Skeletal muscle cell (primary cell): ENCODE measurements at regions not wholly inside any gene's neighbourhood (a gene's known extent, or its start where the extent isn't known, plus 50 kb on each side); places are given as distances from the start of the nearest gene placed in this dataset.
"Not testable (repeated sequence)": the region's sequence is repeated elsewhere in the genome, so short reads cannot be mapped to it uniquely, and the experiment has no call there.

Experiments used
- DNase-seq: peaks from one replicate; pipeline ENCODE4 v3.0.0-alpha.2; 2010; ENCODE audit warnings: low read depth
- H3K4me3 ChIP-seq: 2 replicates; pipeline ENCODE4 v1.5.1; 2011; ENCODE audit warnings: low read depth, mild to moderate bottlenecking, control low read depth, low read length, moderate library complexity

- peak; percentile 39 for DNase-seq
- no peak overlapping the region for H3K4me3 ChIP-seq
These were observed 68.5 kb downstream of the TMCO5A start for GRCh38 chr15:38002883-38003477.

DNA sequence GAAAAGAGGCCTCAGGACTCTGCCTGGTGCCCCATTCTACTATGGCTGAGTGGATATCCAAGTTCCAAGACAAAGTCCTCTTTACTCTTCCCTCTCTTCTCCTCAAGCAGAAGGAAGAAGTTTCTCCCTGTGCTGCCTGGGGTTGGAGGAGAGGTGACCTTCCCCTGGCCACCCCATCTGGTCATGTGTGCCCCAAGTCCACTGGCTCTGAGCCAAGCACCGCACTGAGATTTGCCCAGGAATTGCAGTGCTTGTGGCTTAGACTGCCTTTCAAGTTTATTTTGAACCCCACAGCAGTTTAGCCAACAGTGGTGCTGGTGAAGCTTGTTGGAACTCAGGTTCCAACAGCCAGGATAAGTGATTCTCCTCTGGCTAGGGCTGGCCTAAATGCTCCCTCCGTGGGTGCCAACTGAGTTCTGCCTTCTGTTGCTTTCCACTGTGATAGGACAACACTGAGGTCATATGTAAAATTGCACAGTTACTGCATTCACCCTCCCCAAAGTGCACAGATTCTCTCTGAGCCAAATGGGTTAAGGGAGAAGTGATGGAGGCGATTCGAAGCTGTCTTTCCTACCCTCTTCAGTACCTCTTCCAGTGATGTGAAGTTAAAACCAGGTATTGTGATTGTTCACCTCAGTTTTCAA, 69.9 kb downstream of the TMCO5A start:
- H3K4me3 ChIP-seq: no peak overlapping the region
- no peak for DNase-seq

- DNase-seq: no peak
- H3K4me3 ChIP-seq: no peak overlapping the region
These were observed 71.7 kb downstream of the TMCO5A start for GRCh38 chr15:38005953-38006808.

- no peak for DNase-seq
- H3K4me3 ChIP-seq: no peak overlapping the region
These were observed 76.0 kb downstream of the TMCO5A start for GRCh38 chr15:38010395-38010794.

DNA sequence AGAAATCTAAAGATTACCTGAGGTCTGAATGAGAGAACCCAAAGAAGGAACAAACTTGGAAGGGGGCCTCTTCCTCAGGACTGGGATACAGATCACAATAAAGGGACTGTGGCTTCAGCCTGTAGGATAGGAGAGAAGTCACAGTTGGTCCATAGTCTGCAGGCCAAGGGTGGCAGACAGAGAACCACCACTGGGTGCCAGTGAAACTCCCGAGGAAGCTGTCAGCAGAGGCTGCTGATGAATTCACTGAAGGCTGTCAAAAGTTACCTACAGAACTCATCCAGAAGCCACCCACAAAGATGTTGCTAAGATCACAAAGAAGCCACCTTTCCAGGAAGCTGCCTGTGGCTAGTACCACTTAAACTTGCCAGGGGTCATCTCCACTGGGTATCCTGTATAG, 78.5 kb downstream of the TMCO5A start:
- no peak for DNase-seq
- H3K4me3 ChIP-seq: no peak overlapping the region

GRCh38 chr15:38017721-38018120, 83.3 kb downstream of the TMCO5A start:
- no peak overlapping the region for H3K4me3 ChIP-seq
- no peak for DNase-seq

DNA sequence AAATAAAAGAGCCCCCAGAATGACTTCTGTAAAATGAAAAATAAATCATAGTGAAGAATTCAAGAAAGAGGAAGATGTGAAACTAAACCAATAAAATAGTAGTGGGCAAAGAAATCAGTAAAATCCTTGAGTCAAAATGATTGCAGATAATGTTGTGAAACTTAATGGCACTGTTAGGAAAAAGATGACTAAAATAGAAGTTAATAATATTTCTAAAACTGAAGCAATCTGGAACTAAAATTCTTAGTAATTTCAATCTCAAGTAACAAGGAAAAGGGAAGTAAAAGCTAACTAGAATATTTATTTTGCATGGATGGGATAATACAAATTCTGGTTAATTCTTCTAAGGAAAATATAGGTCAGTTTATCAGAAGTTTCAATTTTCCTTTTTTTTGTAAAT, 84.6 kb downstream of the TMCO5A start:
- H3K4me3 ChIP-seq: no peak overlapping the region
- DNase-seq: no peak

DNA sequence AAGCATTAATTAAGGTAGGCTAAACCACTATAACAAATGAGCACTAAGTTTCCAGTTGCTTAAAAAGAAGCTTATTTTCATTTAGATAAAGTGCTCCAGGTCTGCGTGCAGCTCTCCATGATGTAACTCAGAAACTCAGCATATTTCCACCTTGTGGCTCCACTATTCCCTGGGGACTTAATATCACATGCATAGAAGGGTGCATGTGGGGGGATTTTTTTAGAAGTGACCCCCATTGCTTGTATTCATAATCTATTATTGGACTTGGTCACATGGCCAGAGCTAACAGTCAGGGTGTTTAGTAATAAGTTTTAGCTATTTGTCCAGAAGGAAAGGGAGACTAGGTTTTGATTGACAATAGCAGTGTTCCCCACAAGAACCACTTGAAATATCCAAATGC, 86.8 kb downstream of the TMCO5A start:
- no peak for DNase-seq
- H3K4me3 ChIP-seq: no peak overlapping the region

- DNase-seq: no peak
- H3K4me3 ChIP-seq: no peak overlapping the region
These were observed 90.1 kb downstream of the TMCO5A start for GRCh38 chr15:38024293-38025091.

GRCh38 chr15:38025656-38026055, 91.2 kb downstream of the TMCO5A start:
- DNase-seq, H3K4me3 ChIP-seq: not testable (repeated sequence)

DNA sequence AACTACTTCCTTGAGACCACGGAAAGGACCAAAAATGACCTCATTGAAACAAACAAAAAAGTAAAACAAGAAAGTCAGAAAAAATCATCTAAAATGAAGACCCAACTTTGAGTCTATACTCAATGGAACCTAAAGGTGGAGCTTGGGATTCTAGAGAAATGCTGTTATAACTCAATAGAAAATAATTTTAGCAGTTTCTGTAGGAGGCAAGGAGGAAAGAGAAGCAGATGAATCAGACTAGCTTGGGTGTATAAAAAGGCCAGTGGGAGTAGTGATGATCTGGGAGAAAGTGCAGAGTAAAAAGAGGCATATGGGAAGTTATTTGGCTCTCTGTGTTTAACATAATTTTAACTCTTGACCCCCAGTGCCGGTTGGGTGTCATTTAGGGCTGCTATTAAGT, 94.4 kb downstream of the TMCO5A start:
- no peak overlapping the region for H3K4me3 ChIP-seq
- peak; percentile 31 for DNase-seq

DNA sequence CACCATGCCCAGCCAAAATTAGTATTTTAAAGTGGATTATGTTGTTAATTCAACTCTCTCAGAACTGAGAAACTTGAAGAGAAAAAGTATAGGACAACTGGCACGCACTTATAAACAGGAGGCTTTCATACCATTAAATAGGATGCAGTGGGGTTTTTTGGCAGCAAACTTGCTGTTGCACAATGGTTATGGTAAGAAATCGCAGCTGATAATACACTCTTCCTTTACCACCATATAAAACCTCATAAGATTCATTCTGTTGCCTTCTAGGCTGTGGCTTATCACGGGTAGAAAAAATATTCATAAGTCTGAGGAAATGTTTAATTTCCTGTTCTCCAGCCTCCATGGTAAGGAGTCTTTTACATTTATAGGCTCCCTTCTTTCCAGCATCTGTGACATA, 95.3 kb downstream of the TMCO5A start:
- no peak overlapping the region for H3K4me3 ChIP-seq
- DNase-seq: peak; percentile 63

GRCh38 chr15:38030609-38031008, 96.2 kb downstream of the TMCO5A start:
- no peak for DNase-seq
- H3K4me3 ChIP-seq: no peak overlapping the region

GRCh38 chr15:38035701-38036100, 101.3 kb downstream of the TMCO5A start:
- DNase-seq: no peak
- no peak overlapping the region for H3K4me3 ChIP-seq

GRCh38 chr15:38036790-38037338, 102.4 kb downstream of the TMCO5A start:
- no peak overlapping the region for H3K4me3 ChIP-seq
- no peak for DNase-seq

DNA sequence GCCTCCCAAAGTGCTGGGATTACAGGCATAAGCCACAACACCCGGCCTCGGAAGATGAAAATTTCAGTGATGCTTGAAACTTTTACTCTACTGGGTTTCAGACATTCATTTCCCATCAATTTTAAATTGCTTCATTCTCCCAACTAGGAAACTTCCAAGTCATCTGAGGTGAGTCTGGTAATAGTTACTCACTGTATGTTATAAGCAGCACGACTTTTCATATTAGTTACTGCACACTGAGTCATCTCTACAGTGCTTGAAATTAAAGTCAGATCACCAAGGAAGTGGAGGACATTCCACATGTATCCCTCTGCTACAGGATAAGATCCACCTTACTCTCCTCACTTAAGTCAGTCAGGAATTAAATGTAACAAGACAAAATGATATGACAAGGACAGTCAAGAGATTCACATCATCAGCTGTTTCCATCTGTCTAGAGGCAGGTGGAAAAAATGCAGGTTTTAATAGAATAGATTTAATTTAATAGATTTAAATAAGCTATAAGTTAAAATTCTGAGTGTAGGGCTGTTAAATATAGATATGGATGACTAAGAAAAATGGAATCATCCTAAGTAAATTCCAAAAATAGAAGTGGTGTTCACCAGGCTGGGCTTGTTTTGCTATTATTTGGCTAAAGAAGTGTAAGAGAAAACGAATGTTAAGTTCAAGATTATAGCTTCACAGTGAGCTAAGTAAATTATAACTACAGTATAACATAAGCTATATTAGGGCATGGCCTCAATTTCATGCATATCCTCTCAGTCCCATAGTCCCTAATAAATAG, 104.4 kb downstream of the TMCO5A start:
- DNase-seq: peak; percentile 53
- H3K4me3 ChIP-seq: no peak overlapping the region

DNA sequence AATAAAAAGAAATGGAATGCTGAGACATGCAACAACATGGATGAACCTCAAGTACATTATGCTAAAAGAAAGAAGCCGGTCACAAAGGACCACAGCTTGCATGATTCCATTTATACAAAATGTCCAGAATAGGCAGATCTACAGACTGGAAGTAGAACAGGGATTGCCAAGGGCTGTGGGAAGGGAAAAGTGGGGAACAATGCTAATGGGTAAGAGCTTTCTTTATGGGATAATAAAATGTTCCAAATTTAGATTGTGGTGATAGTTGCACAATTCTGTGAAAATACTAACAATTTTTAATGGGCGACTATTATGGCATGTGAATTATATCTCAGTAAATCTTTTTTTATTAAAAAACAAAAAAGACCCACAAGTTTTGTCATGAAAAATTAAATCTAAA, 106.2 kb downstream of the TMCO5A start:
- DNase-seq: no peak
- no peak overlapping the region for H3K4me3 ChIP-seq

GRCh38 chr15:38041576-38041975, 107.1 kb downstream of the TMCO5A start:
- no peak overlapping the region for H3K4me3 ChIP-seq
- peak; percentile 39 for DNase-seq

GRCh38 chr15:38042211-38042610, 107.8 kb downstream of the TMCO5A start:
- H3K4me3 ChIP-seq: no peak overlapping the region
- no peak for DNase-seq
